ES-I3 (cell line): ENCODE measurements at regions not wholly inside any gene's neighbourhood (a gene's known extent, or its start where the extent isn't known, plus 50 kb on each side); places are given as distances from the start of the nearest gene placed in this dataset.
"Not testable (repeated sequence)": the region's sequence is repeated elsewhere in the genome, so short reads cannot be mapped to it uniquely, and the experiment has no call there.

Experiments
- H3K36me3 ChIP-seq: 2 replicates; pipeline ENCODE4 v1.6.1; 2013; ENCODE audit warnings: mild to moderate bottlenecking, low read length, control low read depth, moderate library complexity; ENCODE audit not compliant: insufficient read depth
- H3K4me1 ChIP-seq: 2 replicates; pipeline ENCODE4 v1.6.1; 2013; ENCODE audit warnings: mild to moderate bottlenecking, control low read depth, low read length; ENCODE audit not compliant: insufficient read depth
- H3K9ac ChIP-seq: 2 replicates; pipeline ENCODE4 v1.6.1; 2013; ENCODE audit warnings: low read depth, mild to moderate bottlenecking, low read length, moderate library complexity
- H3K9me3 ChIP-seq: 2 replicates; pipeline ENCODE4 v1.6.1; 2013; ENCODE audit warnings: mild to moderate bottlenecking, low read length, moderate library complexity; ENCODE audit not compliant: control insufficient read depth, insufficient read depth

DNA sequence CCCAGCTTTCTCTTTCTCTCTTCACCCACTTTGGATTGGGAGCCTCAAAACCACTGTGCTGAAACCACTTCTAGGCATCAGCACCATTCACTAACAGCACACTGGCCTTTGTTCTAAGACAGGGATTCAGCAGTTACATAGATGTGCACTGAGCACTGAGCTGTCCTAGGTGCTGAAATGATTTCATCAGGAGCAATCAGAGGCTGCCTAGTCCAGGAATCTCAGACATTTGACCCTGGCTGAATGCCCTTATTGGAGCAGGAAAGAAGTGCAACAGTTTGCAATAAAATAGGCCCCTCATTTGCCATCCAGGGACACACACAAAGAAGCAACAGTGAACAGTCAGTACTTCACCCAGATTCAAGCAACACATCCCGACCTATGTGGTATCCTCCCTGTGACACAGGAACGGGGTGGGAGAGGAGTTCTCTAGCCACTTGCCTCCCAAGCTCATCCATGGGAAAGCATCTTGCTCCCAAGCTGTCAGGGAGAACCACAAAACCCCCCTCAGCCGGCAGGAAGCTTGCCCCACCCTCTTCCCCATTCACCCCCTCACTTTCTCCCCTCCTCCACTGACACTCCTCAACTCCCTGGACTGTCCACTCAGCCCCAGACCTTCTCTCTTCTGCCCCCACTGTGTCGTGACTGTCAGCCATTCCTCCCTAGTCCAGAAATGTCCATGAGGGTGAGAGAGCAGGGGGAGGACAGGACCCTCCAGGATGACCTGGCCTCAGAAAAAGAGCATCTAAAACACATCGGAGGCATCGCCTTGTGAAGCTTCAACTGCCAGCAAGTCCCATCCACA, 304.4 kb downstream of the PREX1 start:
- Histone ChIP-seq H3K9me3 (no peaks in the 10 kb centered on the region), H3K4me1 (no peaks in the 10 kb centered on the region), H3K9ac (no peak overlapping the region), H3K36me3 (no peaks in the 10 kb centered on the region)

DNA sequence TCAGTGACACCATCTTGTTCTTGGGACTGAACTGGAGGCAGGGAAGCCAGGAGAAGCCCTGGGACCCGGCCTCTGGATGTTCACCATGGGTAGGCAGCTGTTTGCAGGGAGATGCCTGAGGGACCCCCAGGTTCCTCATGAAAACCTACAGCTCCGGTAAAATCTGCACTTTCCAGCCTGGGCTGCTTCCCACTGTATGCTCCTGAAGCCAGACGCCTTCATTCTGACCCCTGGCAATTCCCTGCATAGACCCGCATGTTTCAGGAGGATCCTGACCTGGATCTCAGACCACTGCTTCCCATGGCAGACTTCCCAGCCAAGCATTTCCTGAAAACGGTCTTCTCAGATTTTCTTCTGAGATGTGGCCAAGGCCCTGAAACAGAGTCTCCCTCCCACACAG, 306.7 kb downstream of the PREX1 start:
- Histone ChIP-seq H3K9me3 (no peaks in the 10 kb centered on the region), H3K4me1 (no peaks in the 10 kb centered on the region), H3K36me3 (no peaks in the 10 kb centered on the region), H3K9ac (no peak overlapping the region)

DNA sequence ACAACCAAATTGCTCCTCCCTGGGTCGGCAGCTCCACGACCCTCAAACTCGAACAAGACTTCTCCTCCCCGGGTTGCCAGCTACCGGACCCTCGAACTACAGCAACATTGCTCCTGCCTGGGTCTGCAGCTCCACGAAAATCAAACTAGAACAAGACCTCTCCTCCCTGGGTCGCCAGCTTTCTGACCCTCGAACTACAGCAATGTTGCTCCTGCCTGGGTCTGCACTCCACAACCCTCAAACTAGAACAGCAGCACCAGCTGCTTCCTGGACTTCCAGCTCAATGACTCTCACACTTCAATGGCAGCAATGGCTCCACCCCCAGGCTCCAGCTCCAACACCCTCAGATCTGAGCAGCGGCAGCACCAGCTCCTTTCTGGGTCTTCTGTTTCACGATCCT, 311.6 kb downstream of the PREX1 start:
- H3K4me1 ChIP-seq, H3K36me3 ChIP-seq, H3K9me3 ChIP-seq, H3K9ac ChIP-seq: not testable (repeated sequence)

DNA sequence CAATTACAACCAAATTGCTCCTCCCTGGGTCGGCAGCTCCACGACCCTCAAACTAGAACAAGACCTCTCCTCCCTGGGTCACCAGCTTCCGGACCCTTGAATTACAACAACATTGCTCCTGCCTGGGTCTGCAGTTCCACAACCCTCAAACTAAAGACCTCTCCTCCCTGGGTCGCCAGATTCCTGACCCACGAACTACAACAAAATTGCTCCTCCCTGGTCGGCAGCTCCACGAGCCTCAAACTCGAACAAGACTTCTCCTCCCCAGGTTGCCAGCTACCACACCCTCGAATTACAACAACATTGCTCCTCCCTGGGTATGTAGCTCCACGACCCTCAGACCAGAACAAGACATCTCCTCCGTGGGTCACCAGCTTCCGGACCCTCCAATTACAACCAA, 313.2 kb downstream of the PREX1 start:
- H3K4me1 ChIP-seq, H3K36me3 ChIP-seq, H3K9me3 ChIP-seq, H3K9ac ChIP-seq: not testable (repeated sequence)

DNA sequence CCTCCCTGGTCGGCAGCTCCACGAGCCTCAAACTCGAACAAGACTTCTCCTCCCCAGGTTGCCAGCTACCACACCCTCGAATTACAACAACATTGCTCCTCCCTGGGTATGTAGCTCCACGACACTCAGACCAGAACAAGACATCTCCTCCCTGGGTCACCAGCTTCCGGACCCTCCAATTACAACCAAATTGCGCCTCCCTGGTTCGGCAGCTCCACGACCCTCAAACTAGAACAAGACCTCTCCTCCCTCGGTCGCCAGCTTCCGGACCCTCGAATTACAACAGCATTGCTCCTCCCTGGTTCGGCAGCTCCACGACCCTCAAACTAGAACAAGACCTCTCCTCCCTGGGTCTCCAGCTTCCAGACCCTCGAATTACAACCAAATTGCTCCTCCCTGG, 315.3 kb downstream of the PREX1 start:
- H3K9me3 ChIP-seq, H3K4me1 ChIP-seq, H3K36me3 ChIP-seq, H3K9ac ChIP-seq: not testable (repeated sequence)

DNA sequence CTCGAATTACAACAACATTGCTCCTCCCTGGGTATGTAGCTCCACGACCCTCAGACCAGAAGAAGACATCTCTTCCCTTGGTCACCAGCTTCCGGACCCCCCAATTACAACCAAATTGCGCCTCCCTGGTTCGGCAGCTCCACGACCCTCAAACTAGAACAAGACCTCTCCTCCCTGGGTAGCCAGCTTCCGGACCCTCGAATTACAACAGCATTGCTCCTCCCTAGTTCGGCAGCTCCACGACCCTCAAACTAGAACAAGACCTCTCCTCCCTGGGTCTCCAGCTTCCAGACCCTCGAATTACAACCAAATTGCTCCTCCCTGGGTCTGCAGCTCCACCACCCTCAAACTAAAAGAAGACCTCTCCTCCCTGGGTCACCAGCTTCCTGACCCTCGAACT, 322.7 kb downstream of the PREX1 start:
- H3K9ac ChIP-seq, H3K9me3 ChIP-seq, H3K4me1 ChIP-seq, H3K36me3 ChIP-seq: not testable (repeated sequence)

DNA sequence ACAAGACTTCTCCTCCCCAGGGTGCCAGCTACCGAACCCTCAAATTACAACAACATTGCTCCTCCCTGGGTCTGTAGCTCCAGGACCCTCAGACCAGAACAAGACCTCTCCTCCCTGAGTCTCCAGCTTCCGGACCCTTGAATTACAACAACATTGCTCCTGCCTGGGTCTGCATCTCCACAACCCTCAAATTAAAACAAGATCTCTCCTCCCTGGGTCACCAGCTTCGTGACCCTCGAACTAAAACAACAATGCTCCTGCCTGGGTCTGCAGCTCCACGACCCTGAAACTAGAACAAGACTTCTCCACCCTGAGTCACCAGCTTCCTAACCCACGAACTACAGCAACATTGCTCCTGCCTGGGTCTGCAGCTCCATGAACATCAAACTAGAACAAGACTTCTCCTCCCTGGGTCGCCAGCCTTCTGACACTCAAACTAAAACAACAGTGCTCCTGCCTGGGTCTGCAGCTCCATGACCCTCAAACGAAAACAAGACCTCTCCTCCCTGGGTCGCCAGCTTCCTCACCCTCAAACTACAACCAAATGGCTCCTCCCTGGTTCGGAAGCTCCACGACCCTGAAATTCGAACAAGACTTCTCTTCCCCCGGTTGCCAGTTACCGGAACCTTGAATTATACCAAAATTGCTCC, 324.5 kb downstream of the PREX1 start:
- no peaks in the 10 kb centered on the region for H3K36me3 ChIP-seq

DNA sequence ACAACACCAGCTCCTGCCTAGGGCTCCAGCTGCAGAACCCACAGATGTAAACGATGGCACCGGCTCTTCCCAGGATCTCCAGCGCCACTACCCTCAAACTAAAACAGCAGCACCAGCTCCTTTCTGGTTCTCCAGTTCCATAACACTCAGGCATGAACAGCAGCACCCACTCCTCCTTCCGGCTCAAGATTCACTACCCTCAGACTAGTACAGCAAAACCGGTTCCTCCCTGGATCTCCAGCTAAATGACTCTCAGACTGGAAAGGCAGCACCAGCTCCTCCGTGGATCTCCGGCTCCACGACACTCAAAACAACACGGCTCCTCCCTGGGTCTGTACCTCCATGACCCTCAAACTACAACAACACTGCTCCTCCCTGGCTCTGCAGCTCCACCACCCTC, 325.0 kb downstream of the PREX1 start:
- no peaks in the 10 kb centered on the region for H3K4me1 ChIP-seq
- no peaks in the 10 kb centered on the region for H3K36me3 ChIP-seq
- no peaks in the 10 kb centered on the region for H3K9me3 ChIP-seq
- no peak overlapping the region for H3K9ac ChIP-seq

More for the DNA sequence above, 324.5 kb downstream of the PREX1 start:
- Histone ChIP-seq H3K4me1 (no peaks in the 10 kb centered on the region), H3K9ac (no peak overlapping the region), H3K9me3 (no peaks in the 10 kb centered on the region)

DNA sequence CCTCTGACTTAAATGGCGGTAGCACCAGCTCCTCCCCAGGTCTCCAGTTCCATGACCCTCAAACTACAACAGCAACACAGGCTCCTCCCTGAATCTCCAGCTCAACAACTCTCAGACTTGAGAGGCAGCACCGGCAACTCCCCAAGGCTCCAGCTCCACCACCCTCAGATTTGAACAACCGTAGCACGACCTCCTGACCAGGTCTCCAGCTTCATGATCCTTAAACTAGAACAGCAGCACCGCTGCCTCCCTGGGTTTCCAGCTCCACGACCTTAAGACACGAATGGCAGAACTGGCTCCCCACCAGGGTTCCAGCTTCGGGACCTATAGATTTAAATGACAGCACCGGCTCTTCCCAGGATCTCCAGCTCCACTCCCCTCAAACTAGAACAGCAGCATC, 325.8 kb downstream of the PREX1 start:
- no peaks in the 10 kb centered on the region for H3K4me1 ChIP-seq
- no peak overlapping the region for H3K9ac ChIP-seq
- H3K36me3 ChIP-seq: no peaks in the 10 kb centered on the region
- no peaks in the 10 kb centered on the region for H3K9me3 ChIP-seq

DNA sequence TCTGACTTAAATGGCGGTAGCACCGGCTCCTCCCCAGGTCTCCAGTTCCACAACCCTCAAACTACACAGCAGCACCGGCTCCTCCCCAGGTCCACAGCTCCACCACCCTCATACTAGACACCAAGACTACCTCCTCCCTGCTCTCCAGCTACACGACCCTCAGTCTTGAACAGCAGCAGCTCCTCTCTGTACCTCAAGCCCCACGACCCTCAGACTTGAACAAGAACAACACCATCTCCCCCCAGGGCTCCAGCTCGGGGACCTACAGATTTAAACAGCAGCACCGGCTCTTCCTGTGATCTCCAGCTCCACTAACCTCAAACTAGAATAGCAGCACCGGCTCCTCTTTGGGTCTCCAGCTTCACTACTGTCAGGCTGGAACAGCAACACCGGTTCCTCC, 326.9 kb downstream of the PREX1 start:
- H3K4me1 ChIP-seq, H3K9ac ChIP-seq, H3K9me3 ChIP-seq, H3K36me3 ChIP-seq: not testable (repeated sequence)

DNA sequence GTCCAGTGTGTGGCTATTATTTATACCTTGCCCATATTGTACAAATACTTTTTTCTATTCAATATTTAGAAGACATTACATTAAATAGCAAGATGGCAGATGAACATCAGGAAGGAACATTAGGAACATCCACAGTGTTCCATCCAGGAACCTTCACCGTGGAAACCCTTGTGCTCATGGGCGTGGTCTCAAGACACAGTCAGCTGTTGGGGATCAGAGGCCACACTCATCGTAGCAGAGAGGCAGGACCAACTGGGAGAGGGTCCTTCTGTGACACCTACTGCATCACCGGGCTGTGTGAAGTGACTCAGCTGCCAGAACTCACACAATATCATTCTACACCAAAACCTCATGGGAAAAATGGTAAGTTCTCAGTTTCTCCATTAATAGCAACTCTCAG, 328.9 kb downstream of the PREX1 start:
- not testable (repeated sequence) for H3K9me3 ChIP-seq, H3K4me1 ChIP-seq, H3K36me3 ChIP-seq, H3K9ac ChIP-seq

DNA sequence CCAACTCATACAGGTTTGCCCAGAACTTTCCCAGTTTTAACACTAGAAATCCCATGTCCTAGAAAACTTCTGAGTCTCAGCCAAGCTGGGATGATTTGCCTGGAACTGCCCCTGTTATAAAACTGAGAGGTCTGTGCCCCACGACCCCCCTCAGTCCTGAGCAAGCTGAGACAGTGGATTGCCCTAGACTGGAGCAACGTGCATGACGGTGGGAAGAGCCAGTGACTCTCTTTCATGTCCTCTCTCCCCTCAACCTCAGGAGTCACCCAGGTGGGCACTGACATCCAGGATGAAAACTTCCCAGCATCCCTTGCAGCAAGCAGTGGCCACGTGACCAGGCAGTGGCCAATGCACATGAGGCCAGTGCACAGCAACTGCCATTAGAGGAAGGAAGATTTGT, 329.7 kb downstream of the PREX1 start:
- H3K4me1 ChIP-seq, H3K9me3 ChIP-seq, H3K36me3 ChIP-seq, H3K9ac ChIP-seq: not testable (repeated sequence)

DNA sequence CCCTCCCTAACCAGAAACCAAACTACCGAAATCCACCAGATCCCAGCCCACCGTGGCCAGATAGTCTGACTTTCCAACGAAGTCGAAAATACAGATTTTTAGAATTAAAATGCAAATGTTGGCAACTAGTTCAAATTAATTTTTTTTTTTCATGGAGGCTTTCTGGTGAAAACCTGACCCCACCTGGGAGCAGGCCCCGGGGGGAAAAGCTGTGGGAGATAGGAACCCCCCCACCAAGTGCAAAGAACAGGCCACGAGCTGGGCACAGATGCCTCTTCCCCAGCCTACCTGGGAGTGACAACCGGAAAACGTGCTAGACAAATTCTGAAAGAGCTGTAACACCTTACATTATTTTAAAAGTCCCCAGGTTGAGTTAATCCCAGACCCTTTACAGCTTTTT, 333.8 kb downstream of the PREX1 start:
- no peak overlapping the region for H3K9ac ChIP-seq

DNA sequence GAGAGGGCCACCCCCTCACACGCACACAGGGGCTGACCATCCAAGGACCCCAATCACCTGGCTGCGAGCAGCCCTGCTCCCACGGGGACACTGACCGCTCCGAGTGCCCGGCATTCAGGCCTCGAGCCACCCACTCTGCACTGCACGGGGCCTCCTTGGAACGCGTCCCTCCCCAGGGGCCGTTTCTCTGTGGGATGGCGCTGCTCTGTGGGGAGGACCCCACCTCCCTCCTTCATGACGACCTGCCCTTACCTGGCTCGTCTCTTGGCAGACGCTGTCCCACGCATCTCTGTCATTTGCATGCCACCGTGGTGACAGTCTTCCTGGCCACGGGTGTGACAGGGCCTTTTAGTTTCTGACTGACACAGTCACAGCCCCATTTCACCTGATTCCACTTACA, 334.5 kb downstream of the PREX1 start:
- not testable (repeated sequence) for H3K4me1 ChIP-seq, H3K9ac ChIP-seq

More for the DNA sequence above, 333.8 kb downstream of the PREX1 start:
- no peaks in the 10 kb centered on the region for H3K4me1 ChIP-seq
- no peaks in the 10 kb centered on the region; the same call in 1 of the 2 replicates for H3K36me3 ChIP-seq
- no peaks in the 10 kb centered on the region for H3K9me3 ChIP-seq

DNA sequence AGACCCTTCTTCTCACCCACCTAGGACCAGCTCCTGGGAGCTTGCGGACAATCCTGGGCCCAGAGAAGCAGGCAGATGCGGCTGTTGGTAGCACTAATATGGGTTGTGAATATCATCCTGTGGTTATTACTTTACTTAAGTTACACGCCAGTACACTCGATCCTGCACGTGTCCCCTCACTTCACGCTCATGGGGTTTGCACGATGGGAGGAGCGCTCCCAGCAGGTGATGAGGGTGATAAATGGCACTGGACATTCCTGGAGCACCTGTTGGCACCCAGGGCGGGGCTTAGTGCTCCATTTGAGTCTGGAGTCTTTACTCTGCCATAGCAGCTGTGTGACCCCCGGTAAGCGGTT, 335.1 kb downstream of the PREX1 start:
- H3K9ac ChIP-seq: no peak overlapping the region

More for the DNA sequence above, 334.5 kb downstream of the PREX1 start:
- not testable (repeated sequence) for H3K9me3 ChIP-seq, H3K36me3 ChIP-seq

More for the DNA sequence above, 335.1 kb downstream of the PREX1 start:
- Histone ChIP-seq H3K4me1 (no peaks in the 10 kb centered on the region), H3K36me3 (no peaks in the 10 kb centered on the region; the same call in 1 of the 2 replicates), H3K9me3 (no peaks in the 10 kb centered on the region)
